ENCODE measurements at regions not wholly inside any gene's neighbourhood (a gene's known extent, or its start where the extent isn't known, plus 50 kb on each side); places are given as distances from the start of the nearest gene placed in this dataset.

- TF ChIP-seq EZH2 (optimal IDR thresholded peaks at IDR 0.05; ENCODE audit: low read depth, low read length), result no peak
- TF ChIP-seq CTCF (IDR thresholded peaks at IDR 0.05; ENCODE audit: low read length), result no peak
- TF ChIP-seq EZH2phosphoT487 (IDR thresholded peaks at IDR 0.05; ENCODE audit: low read length), result no peak
Measured at GRCh38 chr11:41578421-41579051, 119.1 kb upstream of the LRRC4C start.

All from MM.1S (cell line).